Fibroblast of skin of back (primary cell): ENCODE measurements at regions not wholly inside any gene's neighbourhood (a gene's known extent, or its start where the extent isn't known, plus 50 kb on each side); places are given as distances from the start of the nearest gene placed in this dataset.
A peak's percentile ranks its signal among the peaks of the same experiment; 100 is the strongest.

Experiments used
- DNase-seq: peaks from one replicate; pipeline ENCODE4 v3.0.0-alpha.2; 2013

DNA sequence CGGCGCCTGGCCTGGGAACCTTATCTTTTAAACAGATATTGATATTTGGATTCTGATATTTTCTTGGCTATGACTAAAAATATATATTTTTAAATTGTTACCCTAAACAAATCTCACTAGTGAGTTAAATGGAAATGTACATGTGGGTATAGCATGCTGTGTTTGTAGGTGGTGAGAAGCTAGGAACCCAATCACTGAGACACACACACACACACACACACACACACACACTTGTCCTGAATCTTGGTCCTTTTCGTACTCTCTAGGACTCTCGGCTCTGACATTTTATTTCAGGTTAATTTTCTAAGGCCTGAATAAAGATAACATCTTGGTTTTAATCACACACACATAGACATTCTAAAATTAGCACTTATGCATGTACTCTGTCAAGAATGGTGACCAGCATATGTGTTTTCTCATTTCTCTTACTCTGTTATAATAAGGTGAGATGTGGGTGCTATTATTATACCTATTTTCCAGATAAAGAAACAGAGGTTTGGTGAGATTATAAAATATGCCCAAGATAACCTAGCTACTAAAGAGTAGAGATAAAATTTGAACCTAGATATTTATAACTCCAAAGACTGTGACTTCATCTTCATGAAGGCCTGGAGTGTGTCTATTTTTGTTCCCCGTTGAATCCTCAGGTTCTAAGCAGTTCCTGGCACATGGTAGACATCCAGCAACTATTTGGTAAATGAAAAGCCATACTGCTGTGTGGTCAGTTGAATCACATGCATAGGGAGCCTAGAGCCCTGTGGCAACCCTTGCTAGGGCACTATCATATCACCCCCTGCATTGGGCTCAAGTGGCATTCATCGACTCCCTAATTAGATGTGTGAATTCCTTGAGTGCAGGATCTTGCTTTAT lies 85.0 kb upstream of the RAB3GAP2 start:
- DNase-seq, result no peak

DNA sequence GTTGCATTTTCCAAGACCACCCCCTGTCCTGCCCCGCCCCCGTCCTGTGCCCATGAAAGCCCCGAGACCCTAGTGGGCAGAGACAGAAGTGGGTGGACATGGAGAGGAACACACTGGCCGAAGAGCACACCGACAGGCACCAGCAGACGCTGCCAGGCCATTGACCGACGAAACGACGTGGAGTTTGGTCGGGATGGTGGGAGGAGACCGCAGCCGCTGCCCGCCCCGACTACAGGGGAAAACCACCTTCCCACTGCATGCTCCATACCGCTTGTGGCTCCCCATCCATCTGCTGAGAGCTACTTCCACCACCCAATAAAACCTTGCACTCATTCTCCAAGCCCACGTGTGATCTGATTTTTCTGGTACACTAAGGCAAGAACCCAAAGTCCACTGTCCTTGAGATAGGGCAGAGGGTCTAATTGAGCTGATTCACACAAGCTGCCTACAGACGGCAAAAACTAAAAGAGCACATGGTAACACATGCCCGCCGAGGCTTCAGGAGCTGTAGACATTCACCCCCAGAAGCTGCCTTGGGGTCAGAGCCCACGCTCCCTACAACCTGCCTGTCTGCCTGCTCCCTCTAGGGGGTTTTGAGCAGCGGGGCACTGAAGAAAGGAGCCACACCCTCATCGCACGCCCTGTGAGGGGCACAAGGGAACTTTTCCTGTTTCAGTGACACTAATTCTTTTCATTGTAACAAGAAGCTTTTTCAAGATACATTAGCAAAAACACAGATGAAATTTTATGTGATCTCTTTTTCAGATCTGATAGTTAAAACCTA lies 81.2 kb upstream of the RAB3GAP2 start:
- DNase-seq, result no peak

DNA sequence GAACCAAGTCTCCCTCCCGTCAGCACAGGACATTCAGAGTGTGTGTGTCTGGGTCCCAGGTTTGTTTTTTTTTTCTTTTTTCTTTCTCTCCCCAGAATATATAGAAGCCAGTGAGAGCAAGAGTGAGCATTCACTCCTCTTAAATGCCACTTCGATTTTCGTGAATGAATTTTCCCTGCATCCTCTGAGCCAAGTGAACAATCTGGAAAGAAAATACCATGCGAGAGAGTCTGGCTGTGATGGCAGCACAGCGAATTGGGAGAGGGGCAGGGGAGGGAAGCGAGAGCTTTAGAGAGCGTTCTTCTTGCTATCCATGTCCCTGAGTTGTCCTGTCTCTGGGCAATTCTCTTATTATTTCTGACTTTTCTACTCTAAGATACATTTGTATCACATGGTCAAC lies 76.0 kb upstream of the RAB3GAP2 start:
- DNase-seq, result no peak

DNA sequence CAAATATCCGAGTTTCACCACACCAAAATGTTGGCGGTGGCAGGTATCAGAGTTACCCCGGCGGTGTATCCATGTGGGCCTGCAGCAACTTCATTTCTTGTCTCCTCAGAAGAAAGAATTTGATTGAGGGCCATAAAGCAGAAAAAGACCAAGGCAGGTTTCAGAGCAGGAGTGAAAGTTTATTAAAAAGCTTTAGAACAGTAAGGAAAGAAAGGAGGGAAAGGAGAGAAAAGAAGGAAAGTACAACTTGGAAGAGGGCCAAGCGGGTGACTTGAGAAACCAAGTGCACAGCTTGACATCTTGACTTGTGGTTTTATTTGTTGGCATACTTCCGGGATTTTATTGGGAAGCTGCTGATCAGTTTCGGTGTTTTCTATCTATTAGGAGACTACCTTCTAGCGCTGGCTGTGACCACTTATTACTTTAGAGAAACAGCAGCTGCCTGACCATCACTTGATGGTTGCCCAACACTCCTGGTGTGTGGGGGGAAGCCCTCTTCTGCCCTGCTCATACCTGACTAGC lies 75.5 kb upstream of the RAB3GAP2 start:
- DNase-seq, result no peak

DNA sequence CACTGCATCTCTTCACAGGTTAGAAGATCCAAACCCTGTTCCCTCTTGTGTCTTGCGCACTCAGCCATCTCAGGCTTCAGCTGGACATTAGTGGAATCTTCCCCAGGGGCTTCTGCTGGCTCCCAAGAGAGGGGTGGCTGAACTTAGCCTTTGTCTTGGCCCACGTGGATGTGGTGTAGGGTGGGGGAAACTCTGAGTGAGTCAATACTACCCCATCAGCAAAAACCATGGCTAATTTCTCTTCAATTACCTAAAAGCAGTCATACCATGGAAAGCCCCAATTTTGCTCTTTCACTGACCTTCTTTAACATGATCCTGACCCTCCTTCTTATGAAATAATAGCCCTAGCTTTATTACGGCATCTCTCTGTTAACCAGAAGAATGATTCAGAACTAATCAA lies 72.5 kb upstream of the RAB3GAP2 start:
- DNase-seq, result no peak

DNA sequence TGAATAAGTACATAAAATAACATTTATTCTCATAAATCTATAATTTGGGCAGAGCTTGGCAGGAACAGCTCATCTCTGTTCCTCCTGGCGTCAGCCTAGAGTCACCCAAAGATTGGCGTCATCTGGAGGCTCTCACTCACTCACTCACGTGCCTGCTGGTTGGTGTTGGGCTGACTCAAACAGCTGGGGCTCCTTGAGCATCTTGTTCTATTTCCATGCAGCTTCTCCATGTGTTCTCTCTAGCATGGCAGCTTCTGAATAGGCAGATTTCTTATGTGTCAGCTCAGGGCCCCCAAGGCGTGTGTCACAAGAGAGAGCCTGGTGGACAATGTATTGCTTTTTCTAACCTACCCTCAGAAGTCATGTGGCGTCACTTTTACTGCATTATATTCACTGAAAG lies 70.6 kb upstream of the RAB3GAP2 start:
- DNase-seq, result no peak

DNA sequence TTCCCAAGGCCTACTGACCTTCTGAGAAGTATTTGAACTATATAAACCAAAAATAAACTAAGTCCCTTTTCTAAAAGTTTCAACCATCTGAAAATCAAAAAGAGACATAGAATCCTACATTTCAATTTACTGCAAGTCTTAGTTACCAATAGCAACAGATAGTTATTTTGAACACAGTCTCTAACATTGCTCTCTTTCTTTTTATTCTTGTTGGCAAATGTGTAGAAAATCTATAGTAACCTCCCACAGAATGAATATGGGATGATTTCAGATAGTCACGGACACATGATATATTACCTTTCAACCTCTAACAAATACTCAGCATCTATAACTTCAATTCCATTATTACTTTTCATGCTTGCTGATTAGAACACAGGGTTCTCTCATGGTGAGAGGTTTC lies 68.9 kb upstream of the RAB3GAP2 start:
- DNase-seq, result no peak

DNA sequence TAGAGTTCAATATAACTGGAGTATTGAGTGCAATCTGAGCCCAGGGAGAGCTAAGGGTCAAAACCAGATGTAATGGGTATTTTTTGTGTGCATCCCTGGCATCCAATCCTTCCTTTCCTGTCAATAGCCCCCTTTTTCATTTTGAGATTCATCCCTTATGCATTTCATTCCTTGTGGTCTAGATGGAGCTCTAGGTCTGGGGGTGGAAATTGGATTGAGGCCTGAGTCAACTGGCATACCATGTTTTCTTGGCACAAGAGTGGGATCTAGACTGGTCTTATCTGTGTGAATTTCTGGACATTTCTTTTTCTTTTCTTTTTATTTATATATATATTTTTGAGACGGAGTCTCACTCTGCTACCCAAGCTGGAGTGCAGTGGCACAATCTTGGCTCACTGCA lies 67.3 kb upstream of the RAB3GAP2 start:
- no peak for DNase-seq

DNA sequence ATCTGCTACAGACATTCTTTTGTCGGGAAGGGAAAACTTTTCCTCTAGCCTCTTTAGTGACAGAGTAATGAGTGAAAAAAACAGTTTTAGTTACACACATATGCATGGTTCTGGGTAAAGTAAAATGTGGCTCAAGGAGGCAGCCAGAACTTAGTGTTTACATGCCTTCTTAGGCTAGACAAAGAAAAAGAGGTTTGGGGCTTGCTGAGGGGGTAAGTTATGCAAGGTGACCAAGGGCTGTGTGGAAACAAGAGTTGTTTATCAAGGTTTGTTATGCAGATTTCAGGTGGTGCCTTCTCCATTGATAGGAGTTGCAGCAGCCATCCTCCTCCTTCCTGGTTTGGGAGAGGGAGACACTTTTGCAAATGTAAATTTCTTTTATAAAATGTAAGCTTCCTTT lies 66.5 kb upstream of the RAB3GAP2 start:
- no peak for DNase-seq

DNA sequence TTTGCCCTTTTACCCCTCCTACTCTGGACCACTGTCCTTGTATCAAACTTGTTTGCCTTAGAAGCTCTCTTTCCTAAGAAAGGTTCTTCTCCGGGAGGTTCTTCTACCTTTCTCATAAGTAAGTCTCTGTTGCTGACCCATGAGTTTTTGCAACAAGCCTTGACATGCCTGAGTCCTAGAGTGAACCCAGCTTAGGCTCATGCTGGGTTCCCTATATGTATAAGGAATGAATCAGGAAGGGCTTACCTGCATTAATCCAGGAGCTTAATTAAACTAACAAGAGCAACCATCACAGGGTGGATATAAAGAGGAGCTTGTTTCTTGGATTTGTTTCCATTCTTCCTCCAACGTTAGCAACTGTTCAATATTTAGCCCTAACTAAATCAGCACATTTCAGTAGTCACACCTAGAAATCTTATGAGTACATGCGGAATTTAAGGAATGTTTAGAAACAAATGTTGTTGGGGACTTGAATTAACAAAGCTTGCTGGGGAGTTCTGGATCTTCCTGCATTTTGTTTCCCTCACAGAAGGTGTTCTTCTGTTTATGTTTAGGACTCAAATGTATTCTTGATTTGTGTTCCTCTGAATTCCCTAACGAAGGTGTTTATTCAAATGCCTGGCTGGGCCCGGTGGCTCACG lies 64.3 kb upstream of the RAB3GAP2 start:
- DNase-seq, result no peak

DNA sequence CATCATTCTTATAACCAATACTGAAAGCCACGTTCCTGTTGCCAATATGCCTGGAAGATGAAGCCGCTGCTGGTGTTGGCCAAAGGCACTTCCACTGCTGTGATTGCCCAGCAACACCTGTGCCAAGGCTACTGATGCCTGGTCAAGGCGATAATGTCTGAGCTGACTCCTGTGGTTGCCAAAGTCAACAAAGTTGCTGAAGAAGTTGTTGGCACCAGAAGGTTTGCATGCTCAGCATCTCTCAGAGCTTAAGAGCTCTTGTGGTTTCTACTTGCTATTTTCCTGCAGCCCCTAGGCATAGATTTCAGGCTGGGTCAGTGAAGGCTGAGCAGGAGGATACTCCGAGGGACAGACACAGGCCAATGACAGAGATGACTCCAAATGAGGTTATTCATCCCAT lies 63.4 kb upstream of the RAB3GAP2 start:
- no peak for DNase-seq

DNA sequence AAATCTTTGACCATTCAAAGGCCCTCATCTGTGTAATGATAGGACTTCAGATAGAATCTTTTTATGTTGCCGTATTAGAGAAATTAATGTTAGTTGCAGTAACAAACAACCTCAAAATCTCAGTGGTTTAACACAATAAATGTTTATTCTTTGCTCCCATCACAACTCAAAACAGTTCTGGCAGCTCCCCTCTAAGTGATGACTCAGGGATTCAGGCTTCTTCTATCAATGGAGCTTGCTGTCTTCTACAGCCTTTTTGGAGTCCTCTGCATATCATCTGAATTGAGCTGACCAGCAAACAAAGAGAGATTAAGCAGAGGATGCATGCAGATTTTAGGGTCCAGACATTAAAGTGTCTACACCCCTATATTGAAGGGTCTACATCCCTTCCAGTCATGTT lies 59.1 kb upstream of the RAB3GAP2 start:
- DNase-seq, result no peak

DNA sequence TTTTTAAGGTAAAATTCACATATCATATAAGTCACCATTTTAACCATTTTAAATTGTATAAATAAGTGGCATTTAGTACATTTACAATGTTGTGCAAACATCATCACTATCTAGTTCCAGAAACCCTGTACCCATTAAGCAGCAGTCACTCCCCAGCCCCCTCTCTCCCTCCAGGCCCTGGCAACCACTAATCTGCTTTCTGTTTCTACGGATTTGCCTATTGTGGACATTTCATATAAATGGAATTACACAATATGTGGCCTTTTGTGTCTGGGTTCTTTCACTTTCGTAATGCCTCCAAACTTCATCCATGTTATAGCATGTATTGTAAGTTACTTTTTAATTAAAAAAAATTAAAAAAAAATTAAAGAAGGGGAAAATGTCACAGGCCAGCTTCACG lies 58.0 kb upstream of the RAB3GAP2 start:
- no peak for DNase-seq

DNA sequence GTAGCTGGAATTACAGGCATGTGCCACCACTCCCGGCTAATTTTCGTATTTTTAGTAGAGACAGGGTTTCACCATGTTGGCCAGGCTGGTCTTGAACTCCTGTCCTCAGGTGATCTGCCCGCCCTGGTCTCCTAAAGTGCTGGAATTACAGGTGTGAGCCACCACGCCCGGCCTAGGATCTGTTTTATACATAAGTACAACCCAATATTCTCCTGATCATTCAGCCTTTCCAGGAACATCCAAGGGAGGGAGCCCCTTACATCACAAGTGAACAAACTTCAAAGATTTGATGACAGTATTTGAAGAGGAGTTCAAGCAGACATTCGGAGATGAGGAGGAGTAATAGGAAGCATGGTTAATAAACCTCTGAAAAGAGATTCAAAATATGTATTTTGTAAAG lies 54.9 kb upstream of the RAB3GAP2 start:
- no peak for DNase-seq

DNA sequence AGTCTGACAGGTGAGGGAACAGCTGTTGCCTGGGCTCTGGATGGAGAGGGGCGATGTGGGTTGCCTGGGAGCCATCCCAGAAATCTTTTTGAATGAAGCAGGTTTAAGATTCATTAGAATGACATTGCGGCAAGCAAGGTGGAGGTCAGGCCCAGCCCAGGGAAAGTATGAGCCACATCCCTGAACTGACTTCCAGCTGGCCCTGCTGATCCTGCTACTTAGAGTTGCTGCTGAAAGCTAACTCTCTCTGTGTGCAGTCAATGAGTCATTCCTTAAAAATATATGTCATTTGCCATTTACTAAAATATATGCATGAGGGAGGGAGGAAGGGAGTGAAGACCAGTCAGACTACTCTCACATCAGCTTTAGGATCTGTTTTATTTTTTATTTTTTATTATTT lies 54.3 kb upstream of the RAB3GAP2 start:
- DNase-seq, result peak; percentile 50

DNA sequence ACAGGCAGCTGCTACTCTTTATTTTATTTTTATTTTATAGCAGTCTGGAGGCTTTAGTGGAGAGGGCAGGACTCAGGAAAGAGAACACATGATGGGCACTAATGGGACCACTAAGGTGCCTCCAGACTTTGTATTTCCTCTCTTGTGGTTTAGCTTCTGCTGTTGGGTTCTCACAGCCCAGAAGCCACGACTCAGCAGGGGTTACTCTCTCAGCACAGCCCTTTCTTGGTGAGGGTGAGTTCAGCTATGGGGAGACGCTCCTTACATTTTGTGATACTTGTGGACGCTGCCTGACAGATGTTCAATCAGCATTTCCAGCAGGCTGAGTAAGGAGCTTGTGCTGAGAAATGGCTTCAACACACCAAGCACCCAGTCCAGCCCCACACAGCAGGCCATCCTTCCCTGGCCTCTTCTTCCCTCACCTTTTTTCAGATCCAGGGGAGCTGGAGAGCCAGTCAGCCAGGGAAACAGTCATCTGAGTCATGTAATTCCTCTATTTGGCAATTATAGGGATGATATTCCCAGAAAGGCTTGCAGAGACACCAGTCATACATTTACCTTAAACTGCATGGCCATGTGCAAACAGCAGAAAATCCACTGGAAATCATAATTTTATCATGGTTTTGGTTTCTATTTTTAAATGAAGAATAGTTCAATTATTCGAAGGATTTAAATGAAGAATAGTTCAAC lies 53.2 kb upstream of the RAB3GAP2 start:
- DNase-seq, result peak; percentile 8

DNA sequence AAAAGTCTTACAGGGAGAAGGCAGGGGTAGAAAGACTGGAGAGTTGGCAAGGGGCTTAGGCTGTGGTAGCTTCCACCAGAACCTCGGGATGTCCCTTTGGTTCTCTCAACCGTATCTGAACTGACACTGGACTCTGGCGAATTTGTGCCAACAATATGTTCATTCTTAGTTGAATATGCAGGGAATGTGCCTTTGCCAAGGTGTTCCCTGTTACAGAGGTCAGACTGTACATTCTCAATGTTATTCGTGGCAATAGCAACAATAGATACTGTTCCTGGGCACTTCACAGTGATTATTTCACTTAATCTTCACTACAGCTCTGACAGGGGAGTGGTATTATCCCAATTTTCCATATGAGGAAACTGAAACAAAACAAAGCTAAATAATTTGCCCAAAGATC lies 51.5 kb upstream of the RAB3GAP2 start:
- DNase-seq, result no peak

DNA sequence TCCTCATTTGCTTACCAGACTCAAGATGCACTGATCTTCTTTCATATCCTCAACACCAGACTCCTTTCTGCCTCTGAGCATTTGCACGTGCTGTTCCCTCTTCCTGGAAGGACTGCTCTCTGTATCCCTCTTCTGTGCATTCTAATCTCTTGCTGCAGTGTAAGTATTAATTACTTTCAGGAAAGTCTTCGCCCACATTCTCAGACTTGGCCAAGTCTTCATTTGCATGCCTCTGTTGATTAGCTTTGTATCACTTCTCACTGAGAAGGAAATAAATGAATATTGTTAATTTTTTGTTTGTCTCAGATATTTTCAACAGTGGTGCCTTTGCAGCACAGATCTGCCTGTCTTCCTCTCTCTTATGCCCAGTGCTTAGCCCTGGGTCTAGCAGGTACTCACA lies 50.3 kb upstream of the RAB3GAP2 start:
- DNase-seq, result no peak
